22Rv1 (cell line): ENCODE measurements at regions not wholly inside any gene's neighbourhood (a gene's known extent, or its start where the extent isn't known, plus 50 kb on each side); places are given as distances from the start of the nearest gene placed in this dataset.

Experiments used
- CTCF ChIP-seq: fragments of 450-650 bp; IDR thresholded peaks from 2 replicates; pipeline ENCODE4 v1.5.1; 2017; ENCODE audit warnings: mild to moderate bottlenecking
- ZFX ChIP-seq: fragments of 450-650 bp; IDR thresholded peaks from 2 replicates; pipeline ENCODE4 v1.6.1; 2017; ENCODE audit warnings: antibody characterized with exemption, borderline replicate concordance

DNA sequence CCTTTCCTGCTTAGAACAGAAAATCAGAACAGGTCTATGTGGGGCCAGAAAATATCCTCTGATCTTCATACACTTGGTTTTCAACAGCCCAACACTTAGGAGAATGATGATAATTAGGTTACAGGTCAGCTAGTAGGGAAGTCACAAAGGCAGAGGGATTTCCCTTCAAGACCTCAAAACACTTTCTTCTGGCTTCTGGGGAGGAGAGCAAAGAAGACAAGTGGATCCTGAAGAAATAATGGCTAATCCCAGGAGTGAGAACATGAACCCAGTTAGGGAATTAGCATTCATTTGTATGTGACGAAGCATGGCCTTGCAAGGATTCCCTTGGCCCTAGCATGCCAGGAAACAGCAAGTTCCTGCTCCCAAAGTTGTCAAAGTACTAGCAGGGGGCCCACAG lies 223.3 kb downstream of the BCAT1 start:
- TF ChIP-seq CTCF (no peak), ZFX (no peak)
